Upper lobe of right lung (tissue), 1 donor: ENCODE measurements at regions not wholly inside any gene's neighbourhood (a gene's known extent, or its start where the extent isn't known, plus 50 kb on each side); places are given as distances from the start of the nearest gene placed in this dataset.

Source experiments
- ATAC-seq: fragments of 200-7000 bp; cut with Tn5 transposase; one replicate; pipeline ENCODE4 v1.9.1; 2020; ENCODE audit warnings: mild to moderate bottlenecking, moderate library complexity
- DNase-seq: peaks from one replicate; pipeline ENCODE4 v3.0.0-alpha.2; 2020
- H3K27ac ChIP-seq: fragments of 200-600 bp; one replicate; pipeline ENCODE4 v1.8.0; 2022
- H3K27me3 ChIP-seq: fragments of 200-600 bp; one replicate; pipeline ENCODE4 v1.8.0; 2022; ENCODE audit warnings: mild to moderate bottlenecking
- H3K36me3 ChIP-seq: fragments of 200-600 bp; one replicate; pipeline ENCODE4 v1.8.0; 2022
- H3K4me1 ChIP-seq: fragments of 200-600 bp; one replicate; pipeline ENCODE4 v1.8.0; 2022
- H3K4me3 ChIP-seq: fragments of 200-600 bp; one replicate; pipeline ENCODE4 v1.8.0; 2022; ENCODE audit warnings: mild to moderate bottlenecking
- H3K9me3 ChIP-seq: fragments of 200-600 bp; one replicate; pipeline ENCODE4 v1.8.0; 2022
- CTCF ChIP-seq: fragments of 200-600 bp; IDR thresholded peaks from one replicate; pipeline ENCODE4 v1.8.0; 2022; ENCODE audit warnings: antibody characterized with exemption
- intact Hi-C: fragments of 100-400 bp; cut with DNase I; formaldehyde crosslinking; loops from one replicate; pipeline ENCODE4 v1.11.0; 2022
- donor health status: DM: no; HTN: yes; CAD: no; lungs with severe emphysema.

- TF ChIP-seq CTCF, result no peak
- H3K4me3 ChIP-seq, result no peak overlapping the region
- DNase-seq (no peak), ATAC-seq (no peak)
- intact Hi-C loops, result no loop called here
- no peaks in the 10 kb centered on the region for H3K27me3 ChIP-seq
- H3K27ac ChIP-seq, result no peak overlapping the region
- H3K4me1 ChIP-seq, result no peaks in the 10 kb centered on the region
- H3K9me3 ChIP-seq, result no peaks in the 10 kb centered on the region
- H3K36me3 ChIP-seq, result no peaks in the 10 kb centered on the region
Observed at GRCh38 chr6:139497345-139497961, 123.0 kb upstream of the CITED2 start.

GRCh38 chr6:139496654-139497344 is 122.4 kb upstream of the CITED2 start:
- Histone ChIP-seq H3K27me3 (no peaks in the 10 kb centered on the region), H3K36me3 (no peaks in the 10 kb centered on the region), H3K4me3 (no peak overlapping the region), H3K27ac (no peak overlapping the region), H3K4me1 (no peaks in the 10 kb centered on the region), H3K9me3 (no peaks in the 10 kb centered on the region)
- no peak for TF ChIP-seq CTCF
- DNase-seq (no peak), ATAC-seq (no peak)
- intact Hi-C loops, result no loop called here

- ATAC-seq, result no peak
- no peak for TF ChIP-seq CTCF
- H3K27me3 ChIP-seq, result no peaks in the 10 kb centered on the region
- H3K9me3 ChIP-seq, result no peaks in the 10 kb centered on the region
- no peaks in the 10 kb centered on the region for H3K4me1 ChIP-seq
- H3K27ac ChIP-seq, result no peak overlapping the region
- no peak overlapping the region for H3K4me3 ChIP-seq
- intact Hi-C loops, result no loop called here
- H3K36me3 ChIP-seq, result no peaks in the 10 kb centered on the region
- DNase-seq, result no peak
Observed at GRCh38 chr6:139494376-139494990, 120.0 kb upstream of the CITED2 start.

- intact Hi-C loops, result no loop called here
- Histone ChIP-seq H3K9me3 (no peaks in the 10 kb centered on the region), H3K4me3 (no peak overlapping the region), H3K36me3 (no peaks in the 10 kb centered on the region), H3K4me1 (no peaks in the 10 kb centered on the region), H3K27me3 (no peaks in the 10 kb centered on the region), H3K27ac (no peak overlapping the region)
- TF ChIP-seq CTCF, result no peak
- peak; percentile 69 for ATAC-seq
- DNase-seq, result no peak
Observed at GRCh38 chr6:139490482-139490881, 116.0 kb upstream of the CITED2 start.

GRCh38 chr6:139486476-139486799 is 112.0 kb upstream of the CITED2 start:
- no peak overlapping the region for H3K27ac ChIP-seq
- intact Hi-C loops, result no loop called here
- DNase-seq (no peak), ATAC-seq (no peak)
- no peaks in the 10 kb centered on the region for H3K27me3 ChIP-seq
- no peaks in the 10 kb centered on the region for H3K36me3 ChIP-seq
- no peaks in the 10 kb centered on the region for H3K9me3 ChIP-seq
- no peak overlapping the region for H3K4me3 ChIP-seq
- TF ChIP-seq CTCF, result no peak
- H3K4me1 ChIP-seq, result no peaks in the 10 kb centered on the region
